ENCODE measurements at regions not wholly inside any gene's neighbourhood (a gene's known extent, or its start where the extent isn't known, plus 50 kb on each side); places are given as distances from the start of the nearest gene placed in this dataset.

DNA sequence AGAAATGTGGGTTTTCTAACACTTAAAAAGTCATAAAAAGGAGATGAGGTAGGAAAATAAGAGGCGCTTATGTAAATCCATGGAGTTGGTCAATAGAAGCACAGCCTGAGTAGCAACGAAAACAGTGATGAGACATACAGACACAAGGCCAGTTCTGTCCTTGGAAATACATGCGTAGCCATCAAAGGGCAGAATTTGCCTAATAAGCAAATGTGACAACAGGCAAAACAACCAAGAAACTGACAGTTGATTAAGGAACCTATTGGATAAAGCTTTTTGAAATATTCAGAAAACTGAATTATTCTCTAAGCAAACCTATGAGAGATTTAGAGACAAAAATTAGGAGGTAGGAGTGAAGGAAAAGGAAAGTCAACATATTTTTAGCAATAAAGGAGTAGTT lies 586.3 kb downstream of the PLCL1 start:
- Histone ChIP-seq H2AFZ (ENCODE audit: low read length) (no peak overlapping the region), H3K27ac (ENCODE audit: low read length) (no peak overlapping the region), H3K9ac (ENCODE audit: low read length) (no peak overlapping the region), H3K4me2 (ENCODE audit: low read length) (no peak overlapping the region), H3F3A (ENCODE audit: low read length, unreplicated experiment) (no peaks in the 10 kb centered on the region), H3K9me2 (replicated peaks; ENCODE audit: low read length) (no peaks in the 10 kb centered on the region), H3K4me3 (ENCODE audit: low read length) (no peak overlapping the region), H4K20me1 (ENCODE audit: low read length) (no peaks in the 10 kb centered on the region), H3K27me3 (ENCODE audit: low read length) (no peaks in the 10 kb centered on the region), H3K9me3 (ENCODE audit: low read length) (no peaks in the 10 kb centered on the region; the same call in 1 of the 2 replicates), H3K79me2 (ENCODE audit: low read length) (no peaks in the 10 kb centered on the region), H3K36me3 (ENCODE audit: low read depth, low read length) (no peaks in the 10 kb centered on the region), H3K4me1 (ENCODE audit: insufficient read depth, low read length) (no peaks in the 10 kb centered on the region)
- BruUV-seq (replicated peaks): no TSS peak
- ChIA-PET CTCF (no interaction called here), POLR2A (ENCODE audit: unreplicated experiment) (no interaction called here)
- TF ChIP-seq EZH2 (IDR thresholded peaks at IDR 0.05; ENCODE audit: low read length, unreplicated experiment) (no peak), EZH2phosphoT487 (IDR thresholded peaks at IDR 0.05; ENCODE audit: borderline replicate concordance, low read length) (no peak)
- TF ChIP-seq, protein P1, sequence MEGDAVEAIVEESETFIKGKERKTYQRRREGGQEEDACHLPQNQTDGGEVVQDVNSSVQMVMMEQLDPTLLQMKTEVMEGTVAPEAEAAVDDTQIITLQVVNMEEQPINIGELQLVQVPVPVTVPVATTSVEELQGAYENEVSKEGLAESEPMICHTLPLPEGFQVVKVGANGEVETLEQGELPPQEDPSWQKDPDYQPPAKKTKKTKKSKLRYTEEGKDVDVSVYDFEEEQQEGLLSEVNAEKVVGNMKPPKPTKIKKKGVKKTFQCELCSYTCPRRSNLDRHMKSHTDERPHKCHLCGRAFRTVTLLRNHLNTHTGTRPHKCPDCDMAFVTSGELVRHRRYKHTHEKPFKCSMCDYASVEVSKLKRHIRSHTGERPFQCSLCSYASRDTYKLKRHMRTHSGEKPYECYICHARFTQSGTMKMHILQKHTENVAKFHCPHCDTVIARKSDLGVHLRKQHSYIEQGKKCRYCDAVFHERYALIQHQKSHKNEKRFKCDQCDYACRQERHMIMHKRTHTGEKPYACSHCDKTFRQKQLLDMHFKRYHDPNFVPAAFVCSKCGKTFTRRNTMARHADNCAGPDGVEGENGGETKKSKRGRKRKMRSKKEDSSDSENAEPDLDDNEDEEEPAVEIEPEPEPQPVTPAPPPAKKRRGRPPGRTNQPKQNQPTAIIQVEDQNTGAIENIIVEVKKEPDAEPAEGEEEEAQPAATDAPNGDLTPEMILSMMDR (conservative IDR thresholded peaks at IDR 0.05; ENCODE audit: low read depth, low read length): no peak
- no peak for DNase-seq
- ATAC-seq: no peak
- intact Hi-C loops (cut with micrococcal nuclease): no loop called here

DNA sequence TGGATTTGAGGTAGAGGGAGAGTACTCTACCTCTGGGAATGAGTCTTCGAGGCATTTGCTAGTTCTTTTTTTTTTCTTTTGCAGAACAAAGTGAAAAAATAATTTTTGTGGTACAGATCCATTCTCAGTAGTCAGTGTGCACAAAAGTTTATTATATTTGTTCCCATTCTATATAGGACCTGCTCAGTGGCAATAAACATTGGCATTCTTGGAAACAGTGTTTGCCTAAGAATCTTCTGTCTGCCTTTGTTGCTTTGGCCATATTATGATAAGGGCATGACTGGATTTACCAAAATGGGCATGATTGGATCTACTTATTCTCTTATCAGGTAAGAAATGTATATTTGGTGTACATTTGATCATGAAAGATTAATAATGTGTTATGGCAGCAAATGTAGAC lies 583.3 kb downstream of the PLCL1 start:
- intact Hi-C loops (cut with micrococcal nuclease): no loop called here
- Histone ChIP-seq H3K9ac (ENCODE audit: low read length) (no peak overlapping the region), H4K20me1 (ENCODE audit: low read length) (no peaks in the 10 kb centered on the region), H3K27ac (ENCODE audit: low read length) (no peak overlapping the region), H2AFZ (ENCODE audit: low read length) (no peak overlapping the region), H3K79me2 (ENCODE audit: low read length) (no peaks in the 10 kb centered on the region), H3K4me3 (ENCODE audit: low read length) (no peak overlapping the region), H3K4me1 (ENCODE audit: insufficient read depth, low read length) (no peaks in the 10 kb centered on the region), H3K4me2 (ENCODE audit: low read length) (no peak overlapping the region), H3K9me2 (replicated peaks; ENCODE audit: low read length) (no peaks in the 10 kb centered on the region), H3K9me3 (ENCODE audit: low read length) (no peaks in the 10 kb centered on the region; the same call in 1 of the 2 replicates), H3K27me3 (ENCODE audit: low read length) (0 out of 2 replicates have a peak, but pooled peaks cover 5% of the 10 kb centered on the region), H3K36me3 (ENCODE audit: low read depth, low read length) (no peaks in the 10 kb centered on the region), H3F3A (ENCODE audit: low read length, unreplicated experiment) (no peaks in the 10 kb centered on the region)
- DNase-seq (no peak), ATAC-seq (no peak)
- TF ChIP-seq, protein P1 (conservative IDR thresholded peaks at IDR 0.05; ENCODE audit: low read depth, low read length): no peak
- TF ChIP-seq EZH2phosphoT487 (IDR thresholded peaks at IDR 0.05; ENCODE audit: borderline replicate concordance, low read length) (no peak), EZH2 (IDR thresholded peaks at IDR 0.05; ENCODE audit: low read length, unreplicated experiment) (no peak)
- CTCF ChIA-PET: no interaction called here
- BruUV-seq (replicated peaks): no TSS peak
- POLR2A ChIA-PET (ENCODE audit: unreplicated experiment): no interaction called here

DNA sequence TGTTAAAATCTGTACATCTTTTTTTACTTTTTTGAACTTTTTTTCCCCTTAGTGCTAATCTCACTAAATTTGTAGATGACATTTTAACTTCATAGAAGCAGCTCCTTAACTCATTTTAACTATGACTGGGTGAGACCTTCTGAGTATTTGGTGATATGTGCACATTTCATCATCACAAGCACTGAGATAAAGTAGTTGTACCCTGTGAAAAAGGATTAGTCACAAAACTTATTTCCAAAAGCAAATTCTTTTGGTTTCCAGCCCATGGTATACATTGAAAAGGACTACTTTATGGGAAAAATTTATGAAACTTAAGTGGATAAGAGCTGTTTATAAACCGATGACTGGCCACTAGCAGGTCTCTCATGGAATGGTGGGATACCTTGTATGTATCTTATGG lies 581.5 kb downstream of the PLCL1 start:
- CTCF ChIA-PET: no interaction called here
- POLR2A ChIA-PET (ENCODE audit: unreplicated experiment): no interaction called here
- no TSS peak for BruUV-seq (replicated peaks)
- no peaks in the 10 kb centered on the region; the same call in 1 of the 2 replicates for H3K9me3 ChIP-seq (ENCODE audit: low read length)
- DNase-seq (no peak), ATAC-seq (no peak)
- H3K27ac ChIP-seq (ENCODE audit: low read length): no peak overlapping the region
- H3K79me2 ChIP-seq (ENCODE audit: low read length): no peaks in the 10 kb centered on the region
- no peak overlapping the region for H3K9ac ChIP-seq (ENCODE audit: low read length)
- H3K27me3 ChIP-seq (ENCODE audit: low read length): 0 out of 2 replicates have a peak, but pooled peaks cover 5% of the 10 kb centered on the region
- H3K4me2 ChIP-seq (ENCODE audit: low read length): no peak overlapping the region
- TF ChIP-seq EZH2phosphoT487 (IDR thresholded peaks at IDR 0.05; ENCODE audit: borderline replicate concordance, low read length): no peak
- TF ChIP-seq, protein P1 (conservative IDR thresholded peaks at IDR 0.05; ENCODE audit: low read depth, low read length): no peak
- TF ChIP-seq EZH2 (IDR thresholded peaks at IDR 0.05; ENCODE audit: low read length, unreplicated experiment): no peak
- no peaks in the 10 kb centered on the region for H3K9me2 ChIP-seq (replicated peaks; ENCODE audit: low read length)
- H3K4me3 ChIP-seq (ENCODE audit: low read length): no peak overlapping the region
- H3F3A ChIP-seq (ENCODE audit: low read length, unreplicated experiment): no peaks in the 10 kb centered on the region
- no peak overlapping the region for H2AFZ ChIP-seq (ENCODE audit: low read length)
- H3K36me3 ChIP-seq (ENCODE audit: low read depth, low read length): no peaks in the 10 kb centered on the region
- H3K4me1 ChIP-seq (ENCODE audit: insufficient read depth, low read length): no peaks in the 10 kb centered on the region
- no peaks in the 10 kb centered on the region for H4K20me1 ChIP-seq (ENCODE audit: low read length)
- intact Hi-C loops (cut with micrococcal nuclease): no loop called here

Measured in PC-3 (cell line).